ENCODE measurements at regions not wholly inside any gene's neighbourhood (a gene's known extent, or its start where the extent isn't known, plus 50 kb on each side); places are given as distances from the start of the nearest gene placed in this dataset.

DNA sequence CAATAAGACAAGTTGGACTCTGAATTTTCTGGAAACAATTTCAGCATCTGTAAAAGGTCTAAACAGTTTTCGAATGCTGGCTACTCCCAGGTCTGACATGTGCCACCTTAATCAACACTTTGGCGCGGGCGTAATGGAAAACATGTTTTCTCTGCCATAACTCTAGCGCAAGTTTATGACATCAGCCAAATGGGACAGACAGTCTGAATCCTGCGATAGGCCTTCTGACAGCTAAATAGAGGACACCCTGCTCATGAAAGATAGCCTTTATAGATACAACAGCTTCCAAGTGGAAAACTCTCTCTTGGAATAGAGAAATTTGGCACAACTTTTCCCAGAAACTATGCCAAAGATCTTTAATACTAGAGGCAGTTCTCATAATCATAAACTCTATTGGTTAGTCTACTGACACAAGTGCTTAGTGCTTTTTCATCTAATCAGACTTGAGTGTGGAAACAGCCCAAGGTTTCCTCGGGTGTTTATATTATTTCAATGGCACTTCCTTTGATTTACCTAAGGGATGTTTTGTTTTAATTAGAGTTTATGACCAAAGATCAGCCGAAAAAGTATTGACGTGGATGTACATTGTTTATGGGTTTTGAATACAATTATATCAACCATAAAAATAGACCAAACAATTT, 120.1 kb upstream of the DPH6 start:
- BruUV-seq (replicated peaks): no TSS peak
- intact Hi-C loops (cut with micrococcal nuclease; ENCODE audit: unreplicated experiment) (no loop called here), in situ Hi-C loops (cut with HindIII; ENCODE audit: low pct_unique_long_range_greater_than_20kb, low sequenced_read_pairs) (no loop called here)
- CTCF ChIA-PET: no interaction called here
- Histone ChIP-seq H3K27ac (ENCODE audit: low read length) (no peak overlapping the region), H3K4me1 (ENCODE audit: control insufficient read depth, insufficient read depth, low read length) (no peaks in the 10 kb centered on the region), H3K4me3 (ENCODE audit: low read depth in 2 of 2, low read length in 2 of 2) (no peak overlapping the region), H3K9me3 (ENCODE audit: control insufficient read depth, insufficient read depth, low read depth, low read length) (no peaks in the 10 kb centered on the region), H3K27me3 (ENCODE audit: control insufficient read depth, insufficient read depth, low read length) (no peaks in the 10 kb centered on the region; the same call in 1 of the 2 replicates), H3K36me3 (ENCODE audit: control insufficient read depth, insufficient read depth, low read length) (no peaks in the 10 kb centered on the region)
- ATAC-seq (no peak), DNase-seq (ENCODE audit: low read depth, low spot score) (no peak)
- TF ChIP-seq CTCF (IDR thresholded peaks at IDR 0.05): no peak
- POLR2A ChIA-PET: no interaction called here

DNA sequence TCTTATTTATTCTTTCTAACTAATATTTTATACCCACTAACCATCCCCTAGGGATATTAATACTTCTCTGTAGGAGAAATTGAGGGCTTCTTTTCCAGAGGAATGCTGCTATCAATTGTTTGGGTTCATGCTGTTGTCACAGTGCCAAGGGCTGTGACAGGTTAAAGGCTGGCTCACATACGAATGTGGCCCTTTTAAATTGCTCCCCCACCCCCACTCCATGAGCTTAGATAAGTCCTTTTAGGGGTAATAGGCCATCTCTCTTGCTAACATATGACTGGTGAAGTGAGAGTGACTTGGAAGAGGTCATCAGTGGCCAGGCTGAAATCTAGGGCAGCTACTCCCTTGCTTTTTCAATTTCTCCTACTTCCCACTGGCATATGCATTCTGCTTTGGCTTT, 121.9 kb upstream of the DPH6 start:
- Histone ChIP-seq H3K36me3 (ENCODE audit: control insufficient read depth, insufficient read depth, low read length) (no peaks in the 10 kb centered on the region), H3K9me3 (ENCODE audit: control insufficient read depth, insufficient read depth, low read depth, low read length) (no peaks in the 10 kb centered on the region), H3K27ac (ENCODE audit: low read length) (no peak overlapping the region), H3K4me1 (ENCODE audit: control insufficient read depth, insufficient read depth, low read length) (no peaks in the 10 kb centered on the region), H3K4me3 (ENCODE audit: low read depth in 2 of 2, low read length in 2 of 2) (no peak overlapping the region), H3K27me3 (ENCODE audit: control insufficient read depth, insufficient read depth, low read length) (no peaks in the 10 kb centered on the region)
- DNase-seq (ENCODE audit: low read depth, low spot score) (no peak), ATAC-seq (no peak)
- intact Hi-C loops (cut with micrococcal nuclease; ENCODE audit: unreplicated experiment): no loop called here
- BruUV-seq (replicated peaks): no TSS peak
- CTCF ChIA-PET: no interaction called here
- POLR2A ChIA-PET: no interaction called here
- no peak for TF ChIP-seq CTCF (IDR thresholded peaks at IDR 0.05)
- in situ Hi-C loops (cut with HindIII; ENCODE audit: low pct_unique_long_range_greater_than_20kb, low sequenced_read_pairs): no loop called here

DNA sequence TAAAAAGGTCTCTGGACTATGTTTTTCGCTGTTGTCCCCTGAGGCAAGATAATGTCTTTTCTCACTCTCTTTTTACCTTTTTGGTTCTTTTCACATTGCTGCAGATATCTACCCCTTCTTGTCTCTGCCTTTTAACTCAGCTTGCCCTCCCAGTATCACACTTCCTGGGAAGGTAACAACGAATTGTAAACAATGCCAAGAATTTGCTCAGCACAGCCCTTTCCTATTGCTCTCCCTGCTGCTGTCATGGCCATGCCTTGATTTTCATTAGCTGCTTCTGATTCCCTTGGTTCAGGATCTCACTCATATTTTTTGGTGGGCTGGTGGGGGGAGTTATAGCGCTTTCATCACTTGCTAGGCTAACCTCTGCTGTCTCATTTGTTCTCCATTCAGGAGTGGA, 123.1 kb upstream of the DPH6 start:
- in situ Hi-C loops (cut with HindIII; ENCODE audit: low pct_unique_long_range_greater_than_20kb, low sequenced_read_pairs): no loop called here
- ATAC-seq (no peak), DNase-seq (ENCODE audit: low read depth, low spot score) (no peak)
- CTCF ChIA-PET: interaction anchor here (0.6 kb wide), 1 partner anchor 89 kb away, joined by 4 read pairs; no protein-coding TSS in a partner anchor
- intact Hi-C loops (cut with micrococcal nuclease; ENCODE audit: unreplicated experiment): no loop called here
- Histone ChIP-seq H3K9me3 (ENCODE audit: control insufficient read depth, insufficient read depth, low read depth, low read length) (no peaks in the 10 kb centered on the region), H3K4me3 (ENCODE audit: low read depth in 2 of 2, low read length in 2 of 2) (no peak overlapping the region), H3K36me3 (ENCODE audit: control insufficient read depth, insufficient read depth, low read length) (no peaks in the 10 kb centered on the region), H3K4me1 (ENCODE audit: control insufficient read depth, insufficient read depth, low read length) (no peaks in the 10 kb centered on the region), H3K27ac (ENCODE audit: low read length) (no peak overlapping the region), H3K27me3 (ENCODE audit: control insufficient read depth, insufficient read depth, low read length) (no peaks in the 10 kb centered on the region)
- POLR2A ChIA-PET: no interaction called here
- BruUV-seq (replicated peaks): no TSS peak
- no peak for TF ChIP-seq SIN3A (IDR thresholded peaks at IDR 0.05; ENCODE audit: borderline replicate concordance, insufficient read depth, low read depth, low read length)
- TF ChIP-seq CTCF (IDR thresholded peaks at IDR 0.05): no peak
- TF ChIP-seq, protein P1, sequence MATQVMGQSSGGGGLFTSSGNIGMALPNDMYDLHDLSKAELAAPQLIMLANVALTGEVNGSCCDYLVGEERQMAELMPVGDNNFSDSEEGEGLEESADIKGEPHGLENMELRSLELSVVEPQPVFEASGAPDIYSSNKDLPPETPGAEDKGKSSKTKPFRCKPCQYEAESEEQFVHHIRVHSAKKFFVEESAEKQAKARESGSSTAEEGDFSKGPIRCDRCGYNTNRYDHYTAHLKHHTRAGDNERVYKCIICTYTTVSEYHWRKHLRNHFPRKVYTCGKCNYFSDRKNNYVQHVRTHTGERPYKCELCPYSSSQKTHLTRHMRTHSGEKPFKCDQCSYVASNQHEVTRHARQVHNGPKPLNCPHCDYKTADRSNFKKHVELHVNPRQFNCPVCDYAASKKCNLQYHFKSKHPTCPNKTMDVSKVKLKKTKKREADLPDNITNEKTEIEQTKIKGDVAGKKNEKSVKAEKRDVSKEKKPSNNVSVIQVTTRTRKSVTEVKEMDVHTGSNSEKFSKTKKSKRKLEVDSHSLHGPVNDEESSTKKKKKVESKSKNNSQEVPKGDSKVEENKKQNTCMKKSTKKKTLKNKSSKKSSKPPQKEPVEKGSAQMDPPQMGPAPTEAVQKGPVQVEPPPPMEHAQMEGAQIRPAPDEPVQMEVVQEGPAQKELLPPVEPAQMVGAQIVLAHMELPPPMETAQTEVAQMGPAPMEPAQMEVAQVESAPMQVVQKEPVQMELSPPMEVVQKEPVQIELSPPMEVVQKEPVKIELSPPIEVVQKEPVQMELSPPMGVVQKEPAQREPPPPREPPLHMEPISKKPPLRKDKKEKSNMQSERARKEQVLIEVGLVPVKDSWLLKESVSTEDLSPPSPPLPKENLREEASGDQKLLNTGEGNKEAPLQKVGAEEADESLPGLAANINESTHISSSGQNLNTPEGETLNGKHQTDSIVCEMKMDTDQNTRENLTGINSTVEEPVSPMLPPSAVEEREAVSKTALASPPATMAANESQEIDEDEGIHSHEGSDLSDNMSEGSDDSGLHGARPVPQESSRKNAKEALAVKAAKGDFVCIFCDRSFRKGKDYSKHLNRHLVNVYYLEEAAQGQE (IDR thresholded peaks at IDR 0.05; ENCODE audit: insufficient read depth in 1 of 2, low read depth in 2 of 2, low read length in 1 of 2): no peak
- no peak for TF ChIP-seq POLR2AphosphoS5 (IDR thresholded peaks at IDR 0.05; ENCODE audit: low read depth, low read length)
- no peak for TF ChIP-seq TCF7L2 (IDR thresholded peaks at IDR 0.05; ENCODE audit: low read depth, low read length)

All from Panc1 (cell line).